Coronary artery (tissue), 2 donors: ENCODE measurements at regions not wholly inside any gene's neighbourhood (a gene's known extent, or its start where the extent isn't known, plus 50 kb on each side); places are given as distances from the start of the nearest gene placed in this dataset.
A peak's percentile ranks its signal among the peaks of the same experiment; 100 is the strongest.

Source experiments
- DNase-seq: peaks from one replicate; pipeline ENCODE4 v3.0.0-alpha.2; 2017; ENCODE audit warnings: low spot score
- H3K27ac ChIP-seq, 2 donors: fragments of 200-600 bp; sonication (generic); one replicate each; pipeline ENCODE4 v1.5.1; 2016 to 2019
- H3K4me3 ChIP-seq: fragments of 200-600 bp; sonication (generic); 2 replicates; pipeline ENCODE4 v1.5.1; 2016; ENCODE audit warnings: mild to moderate bottlenecking, moderate library complexity
- TF ChIP-seq, protein P1 (sequence below): fragments of 200-600 bp; sonication (generic); IDR thresholded peaks from one replicate; pipeline ENCODE4 v1.5.1; 2019; ENCODE audit warnings: antibody characterized with exemption

DNA sequence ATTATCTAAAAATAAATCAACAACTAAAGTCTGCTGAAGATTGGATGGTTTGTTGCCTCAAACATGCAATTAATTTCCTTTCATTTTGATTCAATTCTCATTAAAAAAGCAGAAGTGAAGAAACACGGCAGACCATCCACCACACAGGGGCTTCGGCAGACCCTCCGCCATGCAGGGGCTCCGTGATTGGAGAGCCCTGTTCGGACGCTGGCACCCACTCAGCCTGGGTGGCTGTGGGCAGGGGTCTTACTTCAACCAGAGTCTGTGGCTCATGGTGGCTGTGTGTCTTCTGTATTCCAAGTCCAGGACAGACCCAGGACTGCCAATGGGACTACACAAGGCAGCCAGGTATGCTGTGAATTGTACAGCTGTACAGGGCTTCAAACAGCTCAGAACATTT is 86.9 kb upstream of the FRMD1 start:
- H3K27ac ChIP-seq, result no peak overlapping the region
- no peak overlapping the region for H3K4me3 ChIP-seq
- DNase-seq, result no peak
- TF ChIP-seq, protein P1, sequence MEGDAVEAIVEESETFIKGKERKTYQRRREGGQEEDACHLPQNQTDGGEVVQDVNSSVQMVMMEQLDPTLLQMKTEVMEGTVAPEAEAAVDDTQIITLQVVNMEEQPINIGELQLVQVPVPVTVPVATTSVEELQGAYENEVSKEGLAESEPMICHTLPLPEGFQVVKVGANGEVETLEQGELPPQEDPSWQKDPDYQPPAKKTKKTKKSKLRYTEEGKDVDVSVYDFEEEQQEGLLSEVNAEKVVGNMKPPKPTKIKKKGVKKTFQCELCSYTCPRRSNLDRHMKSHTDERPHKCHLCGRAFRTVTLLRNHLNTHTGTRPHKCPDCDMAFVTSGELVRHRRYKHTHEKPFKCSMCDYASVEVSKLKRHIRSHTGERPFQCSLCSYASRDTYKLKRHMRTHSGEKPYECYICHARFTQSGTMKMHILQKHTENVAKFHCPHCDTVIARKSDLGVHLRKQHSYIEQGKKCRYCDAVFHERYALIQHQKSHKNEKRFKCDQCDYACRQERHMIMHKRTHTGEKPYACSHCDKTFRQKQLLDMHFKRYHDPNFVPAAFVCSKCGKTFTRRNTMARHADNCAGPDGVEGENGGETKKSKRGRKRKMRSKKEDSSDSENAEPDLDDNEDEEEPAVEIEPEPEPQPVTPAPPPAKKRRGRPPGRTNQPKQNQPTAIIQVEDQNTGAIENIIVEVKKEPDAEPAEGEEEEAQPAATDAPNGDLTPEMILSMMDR, result no peak

GRCh38 chr6:168165373-168165772 is 86.4 kb upstream of the FRMD1 start:
- no peak overlapping the region for H3K27ac ChIP-seq
- TF ChIP-seq, protein P1, result no peak

GRCh38 chr6:168164462-168165061 is 85.5 kb upstream of the FRMD1 start:
- TF ChIP-seq, protein P1, result no peak
- Histone ChIP-seq H3K4me3 (no peak overlapping the region), H3K27ac (no peak overlapping the region)
- DNase-seq, result no peak

More at GRCh38 chr6:168165373-168165772, 86.4 kb upstream of the FRMD1 start:
- no peak for DNase-seq
- H3K4me3 ChIP-seq, result no peak overlapping the region

- no peak for DNase-seq
- no peak overlapping the region for H3K27ac ChIP-seq
- TF ChIP-seq, protein P1, result no peak
- H3K4me3 ChIP-seq, result no peak overlapping the region
These were observed 84.2 kb upstream of the FRMD1 start for GRCh38 chr6:168163096-168163731.

- TF ChIP-seq, protein P1, result no peak
- Histone ChIP-seq H3K4me3 (no peak overlapping the region), H3K27ac (no peak overlapping the region)
- no peak for DNase-seq
These were observed 83.4 kb upstream of the FRMD1 start for GRCh38 chr6:168162366-168162765.

GRCh38 chr6:168161371-168161750 is 82.3 kb upstream of the FRMD1 start:
- DNase-seq, result peak; percentile 65
- no peak overlapping the region for H3K4me3 ChIP-seq
- no peak overlapping the region for H3K27ac ChIP-seq
- TF ChIP-seq, protein P1, result no peak
